Astrocyte of the cerebellum (primary cell): ENCODE measurements at regions not wholly inside any gene's neighbourhood (a gene's known extent, or its start where the extent isn't known, plus 50 kb on each side); places are given as distances from the start of the nearest gene placed in this dataset.
"Not testable (repeated sequence)": the region's sequence is repeated elsewhere in the genome, so short reads cannot be mapped to it uniquely, and the experiment has no call there.

Experiments used
- DNase-seq: peaks from one replicate; pipeline ENCODE4 v3.0.0-alpha.2; 2011; ENCODE audit warnings: low read depth
- H3K4me3 ChIP-seq: 2 replicates; pipeline ENCODE4 v1.5.1; 2011; ENCODE audit warnings: mild to moderate bottlenecking, low read depth, low read length, moderate library complexity
- in situ Hi-C: cut with HindIII; loops from 2 replicates; pipeline ENCODE4 v1.10.0; 2017; ENCODE audit warnings: low sequenced_read_pairs
- TF ChIP-seq, protein P1 (sequence below): IDR thresholded peaks from 2 replicates; pipeline ENCODE4 v1.5.1; 2012; ENCODE audit warnings: low read length, low read depth, moderate library complexity, mild to moderate bottlenecking; ENCODE audit errors: missing control alignments

DNA sequence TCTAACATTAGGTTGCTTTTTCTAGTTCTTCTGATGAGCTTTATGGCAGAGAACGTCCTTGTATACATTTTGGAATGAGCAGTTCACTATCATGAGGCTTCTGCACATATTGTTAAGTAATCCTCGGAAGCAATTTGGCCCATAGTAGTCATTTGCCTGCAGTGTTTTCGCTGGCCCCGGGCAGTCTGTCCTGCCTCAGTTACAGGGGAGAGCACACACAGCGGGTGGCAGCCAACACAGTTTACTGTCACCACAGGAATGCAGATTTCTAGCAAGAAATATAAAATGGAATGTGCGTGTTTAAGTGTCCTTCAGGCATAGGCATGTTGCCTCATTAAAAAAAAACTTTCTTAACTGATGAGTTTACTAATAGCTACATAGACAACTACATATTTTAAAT is 71.5 kb upstream of the GJB6 start:
- in situ Hi-C loops: no loop called here
- H3K4me3 ChIP-seq: no peak overlapping the region
- peak; percentile 27 for DNase-seq
- TF ChIP-seq, protein P1, sequence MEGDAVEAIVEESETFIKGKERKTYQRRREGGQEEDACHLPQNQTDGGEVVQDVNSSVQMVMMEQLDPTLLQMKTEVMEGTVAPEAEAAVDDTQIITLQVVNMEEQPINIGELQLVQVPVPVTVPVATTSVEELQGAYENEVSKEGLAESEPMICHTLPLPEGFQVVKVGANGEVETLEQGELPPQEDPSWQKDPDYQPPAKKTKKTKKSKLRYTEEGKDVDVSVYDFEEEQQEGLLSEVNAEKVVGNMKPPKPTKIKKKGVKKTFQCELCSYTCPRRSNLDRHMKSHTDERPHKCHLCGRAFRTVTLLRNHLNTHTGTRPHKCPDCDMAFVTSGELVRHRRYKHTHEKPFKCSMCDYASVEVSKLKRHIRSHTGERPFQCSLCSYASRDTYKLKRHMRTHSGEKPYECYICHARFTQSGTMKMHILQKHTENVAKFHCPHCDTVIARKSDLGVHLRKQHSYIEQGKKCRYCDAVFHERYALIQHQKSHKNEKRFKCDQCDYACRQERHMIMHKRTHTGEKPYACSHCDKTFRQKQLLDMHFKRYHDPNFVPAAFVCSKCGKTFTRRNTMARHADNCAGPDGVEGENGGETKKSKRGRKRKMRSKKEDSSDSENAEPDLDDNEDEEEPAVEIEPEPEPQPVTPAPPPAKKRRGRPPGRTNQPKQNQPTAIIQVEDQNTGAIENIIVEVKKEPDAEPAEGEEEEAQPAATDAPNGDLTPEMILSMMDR: no peak

DNA sequence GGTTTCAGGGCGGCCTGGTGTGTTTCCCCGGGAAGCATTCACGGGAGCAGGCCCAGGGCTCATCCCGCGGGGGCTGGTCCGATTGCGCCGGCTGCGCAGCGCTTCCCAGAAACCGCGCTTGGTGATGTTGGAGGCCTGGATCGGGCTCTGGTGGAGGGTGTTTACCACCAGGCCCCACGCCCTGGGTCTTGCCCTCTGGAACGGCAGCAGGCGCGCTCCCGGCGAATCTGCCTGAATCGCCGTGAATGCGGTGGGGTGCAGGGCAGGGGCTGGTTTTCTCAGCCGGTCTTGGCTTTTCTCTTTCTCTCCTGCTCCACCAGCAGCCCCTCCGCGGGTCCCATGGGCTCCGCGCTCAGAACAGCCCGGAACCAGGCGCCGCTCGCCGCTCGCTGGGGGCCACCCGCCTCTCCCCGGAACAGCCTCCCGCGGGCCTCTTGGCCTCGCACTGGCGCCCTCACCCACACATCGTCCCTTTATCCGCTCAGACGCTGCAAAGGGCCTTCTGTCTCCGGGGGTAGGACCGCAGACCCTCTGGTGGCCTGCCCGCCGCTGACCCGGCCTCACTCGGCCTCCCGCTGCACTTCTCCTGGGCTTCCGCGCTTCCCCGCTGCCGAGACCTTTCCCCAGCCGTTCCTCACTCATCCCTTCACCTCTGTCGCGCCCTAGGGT is 69.4 kb upstream of the GJB6 start:
- TF ChIP-seq, protein P1: no peak
- H3K4me3 ChIP-seq: peak overlapping the region; percentile 9
- DNase-seq: no peak
- in situ Hi-C loops: no loop called here

DNA sequence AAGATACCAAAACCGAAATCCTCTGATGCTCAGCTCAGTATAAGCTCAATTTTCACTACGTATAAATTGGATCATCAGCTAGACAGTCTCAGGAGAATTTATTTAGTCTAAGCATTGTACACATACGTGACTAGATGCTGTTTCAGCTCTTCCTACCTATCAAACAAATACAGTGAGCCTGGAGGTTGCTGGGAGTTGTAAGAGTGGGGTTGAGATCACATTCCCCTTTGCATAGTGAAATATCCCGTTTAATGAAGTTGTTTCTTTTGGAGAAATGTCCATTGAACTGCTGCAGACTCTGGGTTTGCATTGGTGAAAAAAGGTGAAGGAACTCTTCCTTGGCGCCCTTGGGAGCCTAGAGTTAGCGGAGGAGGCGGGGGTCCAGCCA is 68.9 kb upstream of the GJB6 start:
- no peak overlapping the region for H3K4me3 ChIP-seq
- in situ Hi-C loops: no loop called here
- TF ChIP-seq, protein P1: no peak
- no peak for DNase-seq

DNA sequence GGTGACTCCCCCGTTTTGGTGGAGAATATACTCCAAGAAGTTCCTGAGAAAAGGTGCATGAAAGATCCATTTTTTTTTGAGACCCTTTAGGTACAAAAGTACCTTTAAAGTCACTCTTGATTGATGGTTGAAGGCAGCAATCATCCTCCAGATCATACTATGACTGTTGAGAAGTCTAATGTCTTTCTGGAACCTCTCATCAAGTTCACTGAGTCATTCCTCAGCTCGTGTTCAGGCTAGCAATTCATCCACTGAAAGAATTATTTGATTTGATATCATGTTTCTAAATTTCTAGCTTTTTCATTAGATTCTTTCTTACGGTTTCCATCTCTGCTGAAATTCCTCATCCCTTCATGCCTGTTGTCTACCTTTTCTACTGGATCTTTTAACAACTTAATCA is 65.1 kb upstream of the GJB6 start:
- no peak for DNase-seq
- H3K4me3 ChIP-seq: no peak overlapping the region
- TF ChIP-seq, protein P1: no peak
- in situ Hi-C loops: no loop called here

DNA sequence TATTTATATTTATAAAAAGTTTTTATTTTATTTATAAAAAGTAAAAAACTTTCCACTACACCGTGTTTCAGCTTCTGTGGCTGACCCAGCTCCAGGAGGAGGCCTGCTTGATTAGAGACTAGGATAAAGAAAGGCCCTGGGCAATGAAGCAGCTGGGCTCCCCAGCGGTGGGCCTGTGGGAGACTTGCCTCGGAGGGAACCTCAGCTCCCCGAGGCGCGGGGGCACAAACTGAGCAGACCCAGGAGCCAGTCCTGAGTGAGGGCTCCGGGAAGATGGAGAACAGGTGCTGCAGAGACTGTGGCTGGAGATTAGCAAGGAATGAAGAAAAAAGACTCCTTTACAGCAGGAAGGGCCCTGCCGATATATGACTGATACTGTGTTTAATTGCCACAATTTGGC is 63.8 kb upstream of the GJB6 start:
- in situ Hi-C loops: no loop called here
- no peak for DNase-seq
- H3K4me3 ChIP-seq: no peak overlapping the region
- TF ChIP-seq, protein P1: no peak

DNA sequence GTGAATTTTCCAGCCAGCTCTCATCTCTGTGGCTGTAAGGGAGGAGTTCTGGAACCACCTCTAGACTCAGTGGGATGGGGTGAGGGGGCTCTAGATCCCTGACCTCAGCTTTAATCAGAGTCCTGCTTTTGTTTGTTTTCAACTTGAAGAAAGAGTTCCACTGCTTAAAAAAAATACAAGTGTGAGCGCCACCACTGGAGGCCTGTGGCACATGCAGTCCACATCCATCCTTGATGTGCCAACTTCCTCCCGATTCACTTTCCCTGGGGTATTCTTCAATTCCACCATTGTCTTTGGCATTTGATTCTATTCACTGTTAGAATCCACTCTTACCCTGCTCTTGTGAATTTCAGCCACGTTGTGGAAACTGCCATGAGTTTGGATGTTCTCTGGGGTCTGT is 62.4 kb upstream of the GJB6 start:
- H3K4me3 ChIP-seq: no peak overlapping the region
- in situ Hi-C loops: no loop called here
- no peak for DNase-seq
- TF ChIP-seq, protein P1: no peak

DNA sequence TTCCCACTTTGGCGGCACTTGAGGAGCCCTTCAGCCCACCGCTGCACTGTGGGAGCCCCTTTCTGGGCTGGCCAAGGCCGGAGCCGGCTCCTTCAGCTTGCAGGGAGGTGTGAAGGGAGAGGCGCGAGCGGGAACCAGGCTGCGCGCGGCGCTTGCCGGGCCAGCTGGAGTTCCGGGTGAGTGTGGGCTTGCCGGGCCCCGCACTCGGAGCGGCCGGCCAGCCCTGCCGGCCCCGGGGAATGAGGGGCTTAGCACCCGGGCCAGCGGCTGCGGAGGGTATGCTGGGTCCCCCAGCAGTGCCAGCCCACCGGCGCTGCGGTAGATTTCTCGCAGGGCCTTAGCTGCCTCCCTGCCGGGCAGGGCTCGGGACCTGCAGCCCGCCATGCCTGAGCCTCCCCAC is 60.2 kb upstream of the GJB6 start:
- H3K4me3 ChIP-seq, in situ Hi-C loops, DNase-seq: not testable (repeated sequence)
